GM12878 (cell line): ENCODE measurements at regions not wholly inside any gene's neighbourhood (a gene's known extent, or its start where the extent isn't known, plus 50 kb on each side); places are given as distances from the start of the nearest gene placed in this dataset.

Experiments
- ATAC-seq: fragments of 200-7000 bp; cut with Tn5 transposase; 3 replicates; pipeline ENCODE4 v1.9.1; 2020; ENCODE audit warnings: mild to moderate bottlenecking, moderate library complexity
- BruUV-seq: library from RNA; stranded (reverse); fragments of 400-500 nt; replicated peaks from 2 replicates; lab custom pipeline; 2021; lab: Mats Ljungman, UMichigan
- CTCF ChIA-PET: fragments of 300-600 bp; sonication (Branson Sonifier 250); formaldehyde crosslinking; extraction: SDS; loops from one replicate; lab custom pipeline; 2021; ENCODE audit warnings: inconsistent platforms; lab: Yijun Ruan, JAX
- POLR2A ChIA-PET: fragments of 350-600 bp; formaldehyde crosslinking; extraction: SDS; loops from one replicate; lab custom pipeline; 2021; ENCODE audit warnings: inconsistent platforms; lab: Charles Lee
- RAD21 ChIA-PET: fragments of 300-600 bp; sonication (Branson Sonifier 250); formaldehyde crosslinking; loops from one replicate; lab custom pipeline; 2023; ENCODE audit warnings: antibody characterized with exemption; ENCODE audit not compliant: unreplicated experiment; lab: Charles Lee
- SMC1A ChIA-PET: fragments of 300-600 bp; sonication (Branson Sonifier 250); formaldehyde crosslinking; loops from one replicate; lab custom pipeline; 2023; ENCODE audit not compliant: unreplicated experiment, uncharacterized antibody; lab: Charles Lee
- DNase-seq: peaks from one replicate; pipeline ENCODE4 v3.0.0-alpha.2; 2011; ENCODE audit warnings: low read depth, low spot score
- FAIRE-seq: peaks from 3 replicates; lab custom pipeline; 2011; peaks lifted over from hg19 to GRCh38; lab: Jason Lieb, UNC
- H2AFZ ChIP-seq: 2 replicates; pipeline ENCODE4 v1.6.0; 2011; ENCODE audit warnings: low read depth, low read length, control low read depth; ENCODE audit not compliant: control insufficient read depth
- H3K27ac ChIP-seq: 2 replicates; pipeline ENCODE4 v1.5.1; 2011; ENCODE audit warnings: control low read depth; ENCODE audit not compliant: control insufficient read depth, insufficient read depth
- H3K27me3 ChIP-seq, 2 experiments: replicated peaks in 1 of 2; 2 replicates each; pipeline versions ENCODE4 v1.6.0 to v1.6.1; 2011; ENCODE audit warnings: low read length in 1 of 2; ENCODE audit not compliant: control insufficient read depth in 2 of 2, insufficient read depth in 2 of 2
- H3K36me3 ChIP-seq, 2 experiments: 2 replicates each; pipeline ENCODE4 v1.5.1; 2011; ENCODE audit warnings: low read length in 1 of 2; ENCODE audit not compliant: control insufficient read depth in 2 of 2, insufficient read depth in 2 of 2
- H3K4me1 ChIP-seq: 2 replicates; pipeline ENCODE4 v1.6.1; 2011; ENCODE audit warnings: mild to moderate bottlenecking, low read length, moderate library complexity, mixed read lengths; ENCODE audit not compliant: control insufficient read depth, insufficient read depth
- H3K4me2 ChIP-seq: 2 replicates; pipeline ENCODE4 v1.6.0; 2011; ENCODE audit warnings: control low read depth; ENCODE audit not compliant: control insufficient read depth, insufficient read depth
- H3K4me3 ChIP-seq: fragments of 200-600 bp; sonication (generic); 2 replicates; pipeline ENCODE4 v1.5.1; 2016
- H3K79me2 ChIP-seq: 2 replicates; pipeline ENCODE4 v1.6.0; 2011; ENCODE audit warnings: low read length; ENCODE audit not compliant: control insufficient read depth, insufficient read depth
- H3K9ac ChIP-seq: 2 replicates; pipeline ENCODE4 v1.8.0; 2011; ENCODE audit warnings: low read length, control low read depth, mixed read lengths; ENCODE audit not compliant: control insufficient read depth, insufficient read depth
- H3K9me3 ChIP-seq: replicated peaks from 3 replicates; pipeline ENCODE4 v1.5.1; 2011; ENCODE audit warnings: mild to moderate bottlenecking, low read length; ENCODE audit not compliant: control insufficient read depth, insufficient read depth
- H4K20me1 ChIP-seq: 2 replicates; pipeline ENCODE4 v1.6.0; 2011; ENCODE audit not compliant: control insufficient read depth, insufficient read depth
- ATF7 ChIP-seq: fragments of 450-650 bp; IDR thresholded peaks from 2 replicates; pipeline ENCODE4 v1.6.1; 2016; ENCODE audit warnings: low read depth, mild to moderate bottlenecking
- FOXM1 ChIP-seq: IDR thresholded peaks from 2 replicates; pipeline ENCODE4 v1.6.1; 2012; ENCODE audit warnings: low read depth, mild to moderate bottlenecking, inconsistent platforms, low read length, moderate library complexity
- NFYA ChIP-seq: IDR thresholded peaks from 2 replicates; pipeline ENCODE4 v1.6.1; 2011; ENCODE audit warnings: low read depth, mild to moderate bottlenecking, low read length, improper control_type of control experiment, borderline replicate concordance
- POLR2AphosphoS5 ChIP-seq: IDR thresholded peaks from 2 replicates; pipeline ENCODE4 v1.6.1; 2011; ENCODE audit warnings: mild to moderate bottlenecking, low read length, inconsistent platforms
- WGBS: methylation state at CpG from one replicate; pipeline ENCODE4 v1.1.6; 2016; ENCODE audit warnings: low lambda C conversion rate; ENCODE audit not compliant: insufficient replicate concordance, insufficient coverage; ENCODE audit errors: missing lambda C conversion rate; 5-methylcytosine and 5-hydroxymethylcytosine counted together
- in situ Hi-C: fragments of 300-500 bp; cut with MboI; formaldehyde crosslinking; loops from 9 replicates; pipeline ENCODE4 v1.14.3; 2018; ENCODE audit warnings: mixed read lengths
- intact Hi-C: fragments of 100-400 bp; cut with micrococcal nuclease; formaldehyde crosslinking; loops from one replicate; pipeline ENCODE4 v1.14.2; 2022; ENCODE audit not compliant: unreplicated experiment
- TF ChIP-seq, protein P1 (sequence below): fragments of 450-650 bp; formaldehyde crosslinking; IDR thresholded peaks from 2 replicates; pipeline ENCODE4 v1.5.0; 2022; ENCODE audit warnings: mild to moderate bottlenecking, missing genetic modification characterization
- TF ChIP-seq, protein P2 (sequence below): fragments of 150-350 bp; IDR thresholded peaks from 2 replicates; pipeline ENCODE4 v1.6.1; 2016; ENCODE audit warnings: low read depth, low read length

DNA sequence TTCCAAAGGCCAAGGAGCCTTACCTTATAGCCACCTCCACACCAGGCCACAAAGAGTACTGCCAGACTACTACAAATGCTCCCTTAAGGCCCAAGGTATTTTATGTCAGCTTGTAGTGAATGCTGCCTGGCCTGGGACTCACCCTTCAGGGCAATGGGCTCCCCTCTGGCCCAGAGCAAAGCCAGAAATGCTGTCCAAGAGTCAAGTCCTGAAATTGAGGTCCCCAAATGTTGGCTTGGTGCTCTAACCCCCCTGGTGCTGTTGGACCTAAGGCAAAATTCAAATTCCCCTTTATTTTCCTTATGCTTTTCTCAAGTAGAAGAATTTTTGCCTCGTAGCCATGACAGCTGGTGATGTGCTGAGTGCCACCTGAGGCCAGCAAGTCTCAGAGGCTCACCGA lies 1354.3 kb upstream of the DIAPH2 start:
- Histone ChIP-seq H3K36me3 (no peaks in the 10 kb centered on the region), H3K9ac (no peak overlapping the region), H4K20me1 (no peaks in the 10 kb centered on the region), H3K27me3 (no peaks in the 10 kb centered on the region), H3K4me1 (no peaks in the 10 kb centered on the region), H3K4me2 (no peak overlapping the region), H2AFZ (no peak overlapping the region), H3K27ac (no peak overlapping the region), H3K4me3 (no peak overlapping the region), H3K79me2 (no peaks in the 10 kb centered on the region), H3K9me3 (no peaks in the 10 kb centered on the region)
- ChIA-PET RAD21 (no interaction called here), SMC1A (no interaction called here), POLR2A (no interaction called here), CTCF (interaction anchor here (1.2 kb wide), 1 partner anchor 11 kb away, joined by 3 read pairs; no protein-coding TSS in a partner anchor)
- intact Hi-C loops: no loop called here
- TF ChIP-seq, protein P1, sequence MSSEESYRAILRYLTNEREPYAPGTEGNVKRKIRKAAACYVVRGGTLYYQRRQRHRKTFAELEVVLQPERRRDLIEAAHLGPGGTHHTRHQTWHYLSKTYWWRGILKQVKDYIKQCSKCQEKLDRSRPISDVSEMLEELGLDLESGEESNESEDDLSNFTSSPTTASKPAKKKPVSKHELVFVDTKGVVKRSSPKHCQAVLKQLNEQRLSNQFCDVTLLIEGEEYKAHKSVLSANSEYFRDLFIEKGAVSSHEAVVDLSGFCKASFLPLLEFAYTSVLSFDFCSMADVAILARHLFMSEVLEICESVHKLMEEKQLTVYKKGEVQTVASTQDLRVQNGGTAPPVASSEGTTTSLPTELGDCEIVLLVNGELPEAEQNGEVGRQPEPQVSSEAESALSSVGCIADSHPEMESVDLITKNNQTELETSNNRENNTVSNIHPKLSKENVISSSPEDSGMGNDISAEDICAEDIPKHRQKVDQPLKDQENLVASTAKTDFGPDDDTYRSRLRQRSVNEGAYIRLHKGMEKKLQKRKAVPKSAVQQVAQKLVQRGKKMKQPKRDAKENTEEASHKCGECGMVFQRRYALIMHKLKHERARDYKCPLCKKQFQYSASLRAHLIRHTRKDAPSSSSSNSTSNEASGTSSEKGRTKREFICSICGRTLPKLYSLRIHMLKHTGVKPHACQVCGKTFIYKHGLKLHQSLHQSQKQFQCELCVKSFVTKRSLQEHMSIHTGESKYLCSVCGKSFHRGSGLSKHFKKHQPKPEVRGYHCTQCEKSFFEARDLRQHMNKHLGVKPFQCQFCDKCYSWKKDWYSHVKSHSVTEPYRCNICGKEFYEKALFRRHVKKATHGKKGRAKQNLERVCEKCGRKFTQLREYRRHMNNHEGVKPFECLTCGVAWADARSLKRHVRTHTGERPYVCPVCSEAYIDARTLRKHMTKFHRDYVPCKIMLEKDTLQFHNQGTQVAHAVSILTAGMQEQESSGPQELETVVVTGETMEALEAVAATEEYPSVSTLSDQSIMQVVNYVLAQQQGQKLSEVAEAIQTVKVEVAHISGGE (CRISPR knock-in tag): no peak
- TF ChIP-seq NFYA: no peak
- TF ChIP-seq, protein P2, sequence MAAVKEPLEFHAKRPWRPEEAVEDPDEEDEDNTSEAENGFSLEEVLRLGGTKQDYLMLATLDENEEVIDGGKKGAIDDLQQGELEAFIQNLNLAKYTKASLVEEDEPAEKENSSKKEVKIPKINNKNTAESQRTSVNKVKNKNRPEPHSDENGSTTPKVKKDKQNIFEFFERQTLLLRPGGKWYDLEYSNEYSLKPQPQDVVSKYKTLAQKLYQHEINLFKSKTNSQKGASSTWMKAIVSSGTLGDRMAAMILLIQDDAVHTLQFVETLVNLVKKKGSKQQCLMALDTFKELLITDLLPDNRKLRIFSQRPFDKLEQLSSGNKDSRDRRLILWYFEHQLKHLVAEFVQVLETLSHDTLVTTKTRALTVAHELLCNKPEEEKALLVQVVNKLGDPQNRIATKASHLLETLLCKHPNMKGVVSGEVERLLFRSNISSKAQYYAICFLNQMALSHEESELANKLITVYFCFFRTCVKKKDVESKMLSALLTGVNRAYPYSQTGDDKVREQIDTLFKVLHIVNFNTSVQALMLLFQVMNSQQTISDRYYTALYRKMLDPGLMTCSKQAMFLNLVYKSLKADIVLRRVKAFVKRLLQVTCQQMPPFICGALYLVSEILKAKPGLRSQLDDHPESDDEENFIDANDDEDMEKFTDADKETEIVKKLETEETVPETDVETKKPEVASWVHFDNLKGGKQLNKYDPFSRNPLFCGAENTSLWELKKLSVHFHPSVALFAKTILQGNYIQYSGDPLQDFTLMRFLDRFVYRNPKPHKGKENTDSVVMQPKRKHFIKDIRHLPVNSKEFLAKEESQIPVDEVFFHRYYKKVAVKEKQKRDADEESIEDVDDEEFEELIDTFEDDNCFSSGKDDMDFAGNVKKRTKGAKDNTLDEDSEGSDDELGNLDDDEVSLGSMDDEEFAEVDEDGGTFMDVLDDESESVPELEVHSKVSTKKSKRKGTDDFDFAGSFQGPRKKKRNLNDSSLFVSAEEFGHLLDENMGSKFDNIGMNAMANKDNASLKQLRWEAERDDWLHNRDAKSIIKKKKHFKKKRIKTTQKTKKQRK: no peak
- TF ChIP-seq FOXM1: no peak
- TF ChIP-seq ATF7: no peak
- TF ChIP-seq POLR2AphosphoS5: no peak
- in situ Hi-C loops: no loop called here
- DNase-seq (no peak), ATAC-seq (no peak), FAIRE-seq (no peak)
- no TSS peak for BruUV-seq
- 4% methylated on average over 2 of the region's 2 CpGs for WGBS
